MCF 10A (cell line): ENCODE measurements at regions not wholly inside any gene's neighbourhood (a gene's known extent, or its start where the extent isn't known, plus 50 kb on each side); places are given as distances from the start of the nearest gene placed in this dataset.
A peak's percentile ranks its signal among the peaks of the same experiment; 100 is the strongest.

Experiments used
- BruUV-seq: library from RNA; stranded (reverse); fragments of 400-500 nt; replicated peaks from 2 replicates; lab custom pipeline; 2021; lab: Mats Ljungman, UMichigan
- CTCF ChIA-PET: fragments of 300-600 bp; sonication (Branson Sonifier 250); formaldehyde crosslinking; extraction: SDS; loops from one replicate; lab custom pipeline; 2021; ENCODE audit warnings: antibody characterized with exemption, inconsistent platforms; lab: Yijun Ruan, JAX
- POLR2A ChIA-PET: fragments of 300-600, 350-650 bp; sonication (Branson Sonifier 250); formaldehyde crosslinking; extraction: SDS; loops from one replicate; lab custom pipeline; 2020; ENCODE audit warnings: antibody characterized with exemption, inconsistent platforms; lab: Yijun Ruan, JAX
- DNase-seq: peaks from one replicate; pipeline ENCODE4 v3.0.0-alpha.2; 2018; ENCODE audit not compliant: unreplicated experiment
- H3K27ac Mint-ChIP-seq: one replicate; pipeline ENCODE4 v1.8.0; 2022; ENCODE audit warnings: mild to moderate bottlenecking, low read depth, mixed read lengths; ENCODE audit not compliant: unreplicated experiment
- H3K27me3 Mint-ChIP-seq: one replicate; pipeline ENCODE4 v1.8.0; 2022; ENCODE audit warnings: mixed read lengths; ENCODE audit not compliant: insufficient read depth, unreplicated experiment
- H3K36me3 Mint-ChIP-seq: one replicate; pipeline ENCODE4 v1.8.0; 2022; ENCODE audit warnings: mild to moderate bottlenecking, moderate library complexity, mixed read lengths; ENCODE audit not compliant: insufficient read depth, unreplicated experiment
- H3K4me1 Mint-ChIP-seq: one replicate; pipeline ENCODE4 v1.8.0; 2022; ENCODE audit warnings: mixed read lengths; ENCODE audit not compliant: insufficient read depth, unreplicated experiment
- H3K4me3 Mint-ChIP-seq: one replicate; pipeline ENCODE4 v1.8.0; 2022; ENCODE audit warnings: mild to moderate bottlenecking, moderate library complexity, mixed read lengths; ENCODE audit not compliant: unreplicated experiment
- H3K9me3 Mint-ChIP-seq: one replicate; pipeline ENCODE4 v1.8.0; 2022; ENCODE audit warnings: mixed read lengths; ENCODE audit not compliant: unreplicated experiment
- CTCF ChIP-seq: fragments of 200-600 bp; IDR thresholded peaks from one replicate; pipeline ENCODE4 v1.8.0; 2022; ENCODE audit warnings: antibody characterized with exemption, mild to moderate bottlenecking; ENCODE audit not compliant: unreplicated experiment
- intact Hi-C: fragments of 100-400 bp; cut with micrococcal nuclease; formaldehyde crosslinking; loops from 2 replicates; pipeline ENCODE4 v1.14.1; 2022

GRCh38 chr16:73956587-73957494 is 339.8 kb upstream of the PSMD7 start:
- DNase-seq, result peak; percentile 65
- CTCF ChIA-PET, result interaction anchor here (0.5 to 5.4 kb wide), 25 partner anchors 10 to 1851 kb away, joined by 3 to 48 read pairs (median 4); no protein-coding TSS in a partner anchor

GRCh38 chr16:73955702-73956101 is 340.9 kb upstream of the PSMD7 start:
- H3K27me3 Mint-ChIP-seq, result peaks cover 88% of the 10 kb centered on the region
- no TSS peak for BruUV-seq
- H3K9me3 Mint-ChIP-seq, result no peaks in the 10 kb centered on the region
- POLR2A ChIA-PET, result no interaction called here
- H3K4me3 Mint-ChIP-seq, result no peak overlapping the region
- no peak for TF ChIP-seq CTCF
- no peak overlapping the region for H3K27ac Mint-ChIP-seq
- no peaks in the 10 kb centered on the region for H3K4me1 Mint-ChIP-seq
- no peak for DNase-seq
- intact Hi-C loops, result loop anchor here (1.0 to 10.0 kb wide), 5 partner anchors 77 to 390 kb away; no protein-coding TSS in a partner anchor
- CTCF ChIA-PET, result interaction anchor here (0.6 to 5.4 kb wide), 16 partner anchors 8 to 1831 kb away, joined by 3 to 48 read pairs (median 4); no protein-coding TSS in a partner anchor
- H3K36me3 Mint-ChIP-seq, result no peaks in the 10 kb centered on the region

More at GRCh38 chr16:73956587-73957494, 339.8 kb upstream of the PSMD7 start:
- POLR2A ChIA-PET, result interaction anchor here (0.7 kb wide), 2 partner anchors 222 to 475 kb away, joined by 3 read pairs; no protein-coding TSS in a partner anchor
- intact Hi-C loops, result loop anchor here (1.0 to 10.0 kb wide), 5 partner anchors 79 to 392 kb away; no protein-coding TSS in a partner anchor
- Mint-ChIP-seq H3K27ac (no peak overlapping the region), H3K27me3 (peaks cover 88% of the 10 kb centered on the region), H3K4me3 (no peak overlapping the region), H3K9me3 (no peaks in the 10 kb centered on the region), H3K36me3 (no peaks in the 10 kb centered on the region), H3K4me1 (no peaks in the 10 kb centered on the region)
- BruUV-seq, result no TSS peak
- peak; percentile 82 for TF ChIP-seq CTCF

- intact Hi-C loops, result loop anchor here (10.0 kb wide), 1 partner anchor 320 kb away; no protein-coding TSS in a partner anchor
- CTCF ChIA-PET, result interaction anchor here (0.7 to 5.4 kb wide), 9 partner anchors 9 to 902 kb away, joined by 3 to 48 read pairs (median 4); no protein-coding TSS in a partner anchor
- H3K36me3 Mint-ChIP-seq, result no peaks in the 10 kb centered on the region
Observed at GRCh38 chr16:73955255-73955654, 341.4 kb upstream of the PSMD7 start.

More at GRCh38 chr16:73955255-73955654, 341.4 kb upstream of the PSMD7 start:
- no peaks in the 10 kb centered on the region for H3K9me3 Mint-ChIP-seq
- no peak overlapping the region for H3K4me3 Mint-ChIP-seq
- no peak overlapping the region for H3K27ac Mint-ChIP-seq
- H3K27me3 Mint-ChIP-seq, result peaks cover 84% of the 10 kb centered on the region
- POLR2A ChIA-PET, result no interaction called here
- TF ChIP-seq CTCF, result no peak
- no peaks in the 10 kb centered on the region for H3K4me1 Mint-ChIP-seq
- no TSS peak for BruUV-seq
- DNase-seq, result no peak
